ENCODE measurements at regions not wholly inside any gene's neighbourhood (a gene's known extent, or its start where the extent isn't known, plus 50 kb on each side); places are given as distances from the start of the nearest gene placed in this dataset.
"Not testable (repeated sequence)": the region's sequence is repeated elsewhere in the genome, so short reads cannot be mapped to it uniquely, and the experiment has no call there.

DNA sequence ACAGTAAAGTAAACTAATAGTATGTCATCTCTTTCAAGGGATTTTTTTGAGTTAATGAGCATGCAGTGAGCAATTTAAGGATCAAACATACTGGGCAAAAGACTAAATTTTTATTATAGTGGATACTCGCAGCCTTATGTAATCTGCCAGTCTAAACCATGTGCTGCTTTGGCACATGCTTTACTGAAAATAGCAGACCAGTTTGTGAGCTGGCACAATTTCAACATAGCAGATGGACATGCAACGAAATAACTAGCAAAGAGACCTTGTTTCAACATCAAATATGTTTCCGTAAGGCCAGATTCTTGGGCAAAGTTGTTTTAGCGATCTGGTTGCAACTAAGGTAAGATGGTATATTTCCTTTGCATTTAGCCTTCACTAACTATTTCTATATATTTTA, 807.3 kb downstream of the NR4A2 start:
- DNase-seq (ENCODE audit: low read depth) = no peak

DNA sequence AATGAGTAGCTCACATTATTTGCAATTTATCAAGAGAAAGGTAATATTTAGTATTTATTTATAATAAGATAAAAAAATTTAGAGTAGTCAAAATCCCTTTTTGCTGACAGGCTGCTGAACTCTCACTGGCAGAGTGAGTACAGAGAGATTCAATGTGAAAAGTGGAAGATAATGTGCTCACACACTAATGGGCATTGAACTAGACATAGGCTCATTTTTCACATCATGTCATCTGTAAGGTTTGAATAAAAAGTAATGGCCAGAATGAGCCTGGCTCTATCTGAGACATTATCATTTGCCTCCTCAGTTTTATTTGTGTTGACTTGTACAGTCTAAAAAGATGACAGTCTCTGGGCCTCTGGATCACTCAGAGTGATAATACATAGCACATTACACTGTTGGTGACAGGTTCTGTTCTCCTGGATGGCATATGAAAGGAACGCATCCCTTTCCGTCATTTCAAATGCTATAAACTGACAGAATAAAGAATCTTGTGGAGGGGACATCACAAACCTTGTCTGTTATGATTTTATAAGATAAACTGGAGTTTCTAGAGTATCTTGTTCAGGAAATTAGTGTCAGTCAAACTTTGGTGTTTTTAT, 812.9 kb downstream of the NR4A2 start:
- no peak for DNase-seq (ENCODE audit: low read depth)

DNA sequence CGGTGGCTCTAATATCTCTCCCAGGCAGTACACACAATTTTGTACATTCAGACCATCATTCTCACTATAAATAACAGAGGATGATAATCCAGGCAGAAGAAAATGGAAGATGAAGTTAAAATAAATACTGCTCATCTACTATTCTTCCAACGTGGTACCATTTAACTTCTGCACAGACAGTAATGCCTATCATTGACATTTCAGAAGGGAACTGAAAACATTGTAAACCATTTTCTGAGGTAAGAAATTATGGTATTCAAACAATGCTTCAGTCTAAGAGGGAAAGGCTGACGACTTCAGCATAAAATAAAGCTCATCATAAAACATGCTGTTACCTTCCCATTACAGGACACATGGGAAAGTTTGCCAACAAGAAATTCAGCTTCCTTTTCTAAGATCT, 814.4 kb downstream of the NR4A2 start:
- no peak for DNase-seq (ENCODE audit: low read depth)

DNA sequence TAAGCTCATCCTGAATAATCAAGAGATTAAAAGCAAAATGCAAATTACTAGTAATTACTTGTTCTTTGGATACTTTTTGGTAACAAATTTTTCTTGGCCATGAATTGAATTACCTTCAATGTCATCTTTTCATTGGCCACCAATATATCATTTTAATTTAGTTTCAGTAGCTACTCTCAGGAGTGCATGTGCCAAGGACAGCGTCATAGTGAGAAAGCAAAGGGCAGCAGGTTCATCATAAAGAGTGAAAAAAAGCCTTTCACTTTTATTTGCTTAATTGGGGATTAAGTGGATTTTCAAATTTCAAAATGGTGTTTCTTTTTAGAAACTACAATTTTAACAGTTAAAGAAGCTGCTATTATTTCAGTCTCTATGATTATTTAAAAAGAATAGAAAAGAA, 815.2 kb downstream of the NR4A2 start:
- DNase-seq (ENCODE audit: low read depth) = no peak

DNA sequence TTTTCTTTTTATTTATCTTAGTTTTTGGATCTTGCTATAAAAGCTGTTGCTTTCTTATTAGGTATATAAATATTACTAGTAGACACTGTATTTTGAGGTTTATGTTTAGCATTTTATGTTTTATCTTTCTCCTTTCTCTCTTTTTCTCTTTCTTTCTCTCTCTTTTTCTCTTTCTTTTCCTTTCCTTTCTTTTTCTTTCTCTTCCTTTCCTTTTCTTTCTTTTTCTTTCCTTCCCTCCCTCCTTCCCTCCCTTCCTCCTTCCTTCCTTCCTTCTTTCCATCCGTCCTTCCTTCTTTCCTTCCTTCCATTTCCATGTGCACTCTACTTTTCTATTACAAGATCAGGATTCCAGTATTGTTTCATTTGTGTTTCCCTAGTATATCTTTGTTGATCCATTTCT, 814.8 kb downstream of the KCNJ3 start:
- DNase-seq (ENCODE audit: low read depth) = no peak

DNA sequence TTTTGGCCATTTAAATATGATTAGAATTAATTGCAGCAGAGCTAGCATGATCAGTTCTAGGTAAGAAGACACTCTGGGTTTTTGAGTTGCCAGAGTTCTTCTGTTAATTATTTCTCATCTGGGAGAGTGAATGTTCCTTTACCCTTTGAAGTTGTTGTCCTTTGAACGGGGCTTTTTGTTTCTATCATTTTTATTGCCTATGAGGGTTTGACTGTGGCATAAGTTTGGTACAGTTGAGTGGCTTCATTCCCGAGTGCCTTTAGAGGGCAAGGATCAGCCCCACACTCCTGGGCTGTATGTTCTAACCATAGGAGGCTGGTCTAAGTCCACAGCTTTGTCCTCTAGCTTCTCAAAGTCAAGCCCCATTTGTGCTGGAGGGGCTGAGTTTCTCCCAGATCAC, 804.3 kb downstream of the KCNJ3 start:
- DNase-seq (ENCODE audit: low read depth) = no peak

DNA sequence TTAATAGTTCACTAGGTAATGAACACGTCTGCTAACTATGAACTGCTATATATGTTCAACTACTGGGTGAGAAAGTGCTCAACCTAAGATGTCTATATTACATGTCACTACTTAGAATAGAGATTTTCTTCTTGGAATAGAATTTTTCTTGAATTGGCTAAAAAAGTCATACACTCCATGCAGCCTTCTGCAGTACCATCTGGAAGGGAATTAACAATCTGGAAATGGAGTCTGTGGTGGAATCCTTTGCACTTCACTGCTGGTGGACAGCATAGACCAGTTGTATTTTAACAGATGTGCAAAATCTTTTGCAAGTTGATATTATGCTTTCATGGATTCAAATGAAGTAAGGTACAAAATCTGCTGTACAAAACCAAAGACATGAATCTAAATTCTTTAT, 799.6 kb downstream of the KCNJ3 start:
- DNase-seq (ENCODE audit: low read depth) = no peak

DNA sequence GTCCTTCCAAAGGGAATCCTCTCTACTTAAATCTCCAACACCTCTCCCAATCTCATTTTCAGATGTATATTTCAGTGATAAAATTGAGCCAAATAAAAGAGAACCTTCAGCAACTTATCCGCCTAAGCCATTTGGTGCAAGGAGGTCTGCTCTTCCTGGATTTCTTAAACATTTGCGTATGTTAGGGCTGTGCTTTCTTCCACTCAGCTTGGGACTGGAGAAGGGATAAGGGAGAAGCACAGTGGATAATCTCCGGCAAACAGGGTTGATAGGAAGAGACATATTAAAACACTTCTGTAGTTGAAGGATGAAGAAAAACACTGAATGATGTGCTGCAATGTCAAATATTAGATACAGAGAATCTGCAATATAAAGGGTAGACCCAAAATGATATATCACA, 796.2 kb downstream of the KCNJ3 start:
- no peak for DNase-seq (ENCODE audit: low read depth)

DNA sequence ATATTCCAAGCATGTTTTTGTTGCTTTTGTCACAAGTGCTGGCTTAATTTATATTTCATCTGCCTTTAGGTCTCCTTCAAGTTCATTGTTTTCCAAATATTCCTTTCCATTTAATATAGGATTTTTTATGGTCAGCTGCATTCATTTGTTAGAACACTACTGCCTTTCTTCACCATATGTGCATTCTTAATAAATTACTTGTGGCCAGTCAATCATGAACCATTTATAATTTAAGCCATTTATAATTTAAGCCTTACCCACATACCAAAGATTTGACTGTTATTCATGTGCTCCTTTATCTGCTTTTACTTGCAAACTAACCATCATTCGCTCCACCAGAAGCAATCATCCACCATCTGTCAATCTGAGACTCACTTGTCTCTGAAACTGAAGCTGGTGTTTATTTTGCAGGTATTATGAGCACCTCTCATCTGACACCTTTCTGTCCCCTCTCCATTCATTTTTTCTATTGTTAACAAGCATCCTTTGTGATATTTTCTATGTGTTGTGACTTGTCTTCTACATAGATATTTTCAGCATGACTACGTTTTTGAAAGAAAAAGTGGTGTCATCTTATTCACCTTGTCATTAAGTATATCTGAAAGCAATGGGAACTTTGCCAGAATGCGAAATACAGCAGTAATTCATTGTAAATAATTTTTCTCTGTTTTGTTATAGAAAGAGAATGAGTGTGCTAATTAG, 786.8 kb downstream of the KCNJ3 start:
- no peak for DNase-seq (ENCODE audit: low read depth)

DNA sequence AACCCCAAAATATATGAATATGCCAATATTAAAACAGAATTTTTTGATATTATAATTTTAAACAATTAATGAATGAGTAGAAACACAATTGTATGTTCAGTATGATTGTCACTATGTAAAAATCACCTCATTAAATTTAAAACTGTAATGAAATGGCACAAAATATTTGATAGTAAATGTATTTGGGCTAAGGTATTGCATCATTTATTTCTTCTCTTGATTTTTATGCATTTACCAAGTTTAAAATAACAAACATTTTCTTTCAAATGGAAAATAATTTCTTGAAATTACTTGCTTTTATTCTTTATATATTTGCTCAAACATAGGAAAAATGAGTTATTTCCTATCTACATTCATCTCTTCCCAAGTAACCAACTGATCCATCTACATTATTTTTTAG, 782.6 kb downstream of the KCNJ3 start:
- no peak for DNase-seq (ENCODE audit: low read depth)

DNA sequence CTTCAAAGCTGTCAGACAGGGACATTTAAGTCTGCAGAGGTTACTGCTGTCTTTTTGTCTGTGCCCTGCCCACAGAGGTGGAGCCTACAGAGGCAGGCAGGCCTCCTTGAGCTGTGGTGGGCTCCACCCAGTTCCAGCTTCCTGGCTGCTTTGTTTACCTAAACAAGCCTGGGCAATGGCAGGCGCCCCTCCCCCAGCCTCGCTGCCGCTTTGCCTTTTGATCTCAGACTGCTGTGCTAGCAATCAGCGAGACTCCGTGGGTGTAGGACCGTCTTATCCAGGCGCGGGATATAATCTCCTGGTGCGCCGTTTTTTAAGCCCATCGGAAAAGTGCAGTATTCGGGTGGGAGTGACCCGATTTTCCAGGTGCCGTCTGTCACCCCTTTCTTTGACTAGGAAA, 773.5 kb downstream of the KCNJ3 start:
- not testable (repeated sequence) for DNase-seq (ENCODE audit: low read depth)

DNA sequence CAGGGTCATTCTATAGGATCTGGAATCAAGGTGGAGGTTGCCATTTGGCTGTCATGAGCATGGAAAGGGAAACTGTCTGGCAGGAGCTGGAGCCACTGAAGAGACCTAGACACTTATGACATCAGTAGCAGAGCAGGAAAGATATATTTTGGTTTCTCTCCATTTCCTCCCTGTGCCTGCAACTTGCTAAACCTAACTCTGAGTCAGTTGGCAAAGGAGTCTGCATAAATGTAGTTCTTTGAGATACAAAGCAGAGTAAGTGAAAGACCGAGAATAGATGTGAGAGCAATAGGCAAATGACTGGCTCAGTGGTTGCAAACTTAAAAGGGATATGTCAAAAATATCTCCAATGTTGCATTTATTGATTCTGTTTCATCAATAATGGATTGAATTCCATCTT, 757.7 kb downstream of the KCNJ3 start:
- no peak for DNase-seq (ENCODE audit: low read depth)

DNA sequence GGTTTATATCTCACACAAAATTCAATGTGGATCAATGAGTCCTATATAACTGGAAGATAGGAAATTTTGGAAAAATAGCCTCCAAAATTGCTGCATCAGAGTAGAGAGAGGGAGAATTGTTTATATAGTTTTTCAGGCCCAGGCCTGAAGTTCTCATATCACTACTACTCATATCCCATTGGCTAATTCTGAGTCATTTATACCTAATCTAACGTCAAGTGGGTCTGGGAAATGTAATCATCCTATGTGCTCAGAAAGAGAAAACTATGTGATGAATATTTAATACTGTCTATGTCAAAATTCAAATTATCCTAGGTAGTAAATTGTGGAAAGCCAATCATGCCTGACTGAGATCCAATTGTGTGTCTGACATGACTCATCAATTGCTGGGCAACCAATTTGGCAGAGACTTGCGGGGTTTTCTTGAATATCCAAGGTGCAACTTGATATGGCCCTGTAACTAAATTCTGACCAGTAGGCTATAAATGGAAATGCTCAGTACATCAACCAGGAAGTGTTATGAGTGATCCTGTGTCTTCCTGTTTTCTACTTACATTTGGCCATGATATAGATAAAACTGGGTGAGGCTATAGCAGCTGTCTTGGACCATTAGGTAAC, 744.4 kb downstream of the KCNJ3 start:
- DNase-seq (ENCODE audit: low read depth) = peak; percentile 7

DNA sequence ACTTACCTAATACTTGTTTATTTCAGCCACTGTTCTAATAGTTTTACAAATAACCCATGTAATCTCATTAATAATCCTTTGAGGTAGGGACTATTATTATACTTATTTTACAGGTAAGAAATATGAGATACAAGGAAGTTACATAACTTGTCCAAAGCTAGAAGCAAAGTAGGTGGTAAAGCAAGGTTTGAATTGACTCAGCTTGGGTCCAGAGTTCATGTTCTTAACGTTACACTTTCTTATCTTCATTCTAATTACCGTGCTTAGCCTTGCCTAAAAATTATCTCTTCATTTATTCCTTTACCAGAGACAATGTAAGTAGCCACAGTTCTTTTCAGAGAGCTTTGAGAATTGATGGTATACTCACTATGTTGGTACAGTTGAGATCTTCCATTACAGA, 743.6 kb downstream of the KCNJ3 start:
- DNase-seq (ENCODE audit: low read depth) = no peak

DNA sequence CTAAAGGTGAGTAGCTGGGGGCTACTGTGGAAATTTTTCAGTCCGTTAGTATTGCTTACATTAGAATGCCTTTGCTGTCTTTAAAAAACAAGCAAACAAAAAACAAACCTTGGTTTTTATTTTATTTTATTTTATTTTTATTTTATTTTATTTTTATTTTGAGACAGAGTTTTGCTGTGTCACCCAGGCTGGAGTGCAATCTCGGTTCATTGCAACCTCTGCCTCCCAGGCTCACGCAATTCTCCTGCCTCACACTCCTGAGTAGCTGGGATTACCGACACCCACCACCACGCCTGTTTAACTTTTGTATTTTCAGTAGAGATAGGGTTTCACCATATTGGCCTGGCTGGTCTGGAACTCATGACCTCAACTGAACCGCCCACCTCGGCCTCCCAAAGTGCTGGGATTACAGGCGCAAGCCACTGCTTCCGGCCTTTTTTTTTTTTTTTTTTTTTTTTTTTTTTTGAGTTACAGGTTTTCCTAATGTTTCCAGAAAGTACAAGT, 732.6 kb downstream of the KCNJ3 start:
- DNase-seq (ENCODE audit: low read depth) = no peak

DNA sequence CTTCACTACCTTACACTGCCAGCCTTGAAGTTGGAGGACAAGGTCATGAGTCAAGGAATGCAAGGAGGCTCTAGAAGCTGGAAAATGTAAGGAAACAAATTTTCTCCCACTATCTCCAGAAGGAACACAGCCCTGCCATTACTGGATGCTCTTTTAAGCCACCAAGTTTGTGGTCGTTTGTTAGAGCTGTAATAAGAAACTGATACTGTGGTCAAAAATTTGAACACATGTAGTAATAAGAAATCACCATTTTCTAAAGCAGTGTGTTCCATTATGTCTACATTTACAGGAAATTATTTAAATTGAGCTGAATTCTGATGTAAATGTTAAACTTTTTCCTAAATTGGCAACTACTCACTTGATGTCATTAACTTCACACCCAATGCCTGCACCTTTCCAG, 729.0 kb downstream of the KCNJ3 start:
- no peak for DNase-seq (ENCODE audit: low read depth)

DNA sequence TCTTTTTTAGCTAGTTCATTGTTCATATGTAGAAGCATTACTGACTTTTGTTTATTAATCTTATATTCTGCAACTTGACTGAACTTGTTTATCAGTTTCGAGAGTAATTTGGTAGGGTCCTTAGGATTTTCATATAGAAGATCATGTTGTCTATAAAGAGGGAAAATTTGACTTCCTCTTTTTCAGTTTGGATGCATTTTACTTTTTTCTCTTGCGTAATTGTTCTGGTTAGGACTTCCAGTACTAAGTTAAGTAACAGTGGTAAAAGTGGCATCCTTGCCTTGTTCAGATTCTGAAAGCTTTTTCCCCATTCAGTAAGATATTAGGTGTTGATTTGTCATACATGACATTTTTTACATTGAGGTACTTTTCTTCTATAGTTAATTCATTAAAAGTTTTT, 726.0 kb downstream of the KCNJ3 start:
- DNase-seq (ENCODE audit: low read depth) = no peak

DNA sequence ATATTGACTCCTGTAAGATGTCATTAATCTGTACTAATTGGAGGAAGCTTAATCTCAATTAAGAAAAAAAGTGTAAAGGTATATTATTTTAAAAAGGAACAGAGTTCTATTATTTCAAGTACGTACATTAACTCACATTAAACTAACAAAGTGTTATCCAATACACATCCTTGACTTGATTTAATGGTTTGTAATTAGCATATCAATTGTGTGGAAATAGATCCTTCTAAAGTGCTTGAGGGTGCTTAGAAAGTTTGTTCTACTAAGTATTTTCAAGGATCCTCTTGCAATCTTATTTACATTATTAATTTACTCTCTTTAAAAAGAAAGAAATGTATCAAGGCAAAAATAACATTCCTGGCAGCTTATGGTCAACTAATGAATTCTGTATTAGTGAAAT, 720.3 kb downstream of the KCNJ3 start:
- no peak for DNase-seq (ENCODE audit: low read depth)

DNA sequence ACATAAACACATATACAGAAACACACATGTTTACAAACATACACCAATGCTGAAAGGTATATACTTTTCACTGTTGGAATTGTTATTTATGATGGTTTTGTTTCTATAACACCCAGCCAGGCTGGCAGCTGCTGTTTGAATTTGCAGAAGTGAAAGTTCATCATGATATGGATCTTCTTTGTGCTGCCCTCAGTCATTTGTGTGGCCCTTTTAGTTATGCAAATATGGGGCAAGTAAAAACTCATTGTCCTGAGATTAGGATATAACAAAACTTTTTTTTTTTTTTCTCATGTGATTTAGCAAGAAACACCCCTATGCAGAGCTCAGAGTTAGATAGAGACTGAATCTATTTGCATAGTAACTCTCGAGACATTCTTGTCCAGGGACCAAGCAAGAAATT, 714.1 kb downstream of the KCNJ3 start:
- DNase-seq (ENCODE audit: low read depth) = no peak

DNA sequence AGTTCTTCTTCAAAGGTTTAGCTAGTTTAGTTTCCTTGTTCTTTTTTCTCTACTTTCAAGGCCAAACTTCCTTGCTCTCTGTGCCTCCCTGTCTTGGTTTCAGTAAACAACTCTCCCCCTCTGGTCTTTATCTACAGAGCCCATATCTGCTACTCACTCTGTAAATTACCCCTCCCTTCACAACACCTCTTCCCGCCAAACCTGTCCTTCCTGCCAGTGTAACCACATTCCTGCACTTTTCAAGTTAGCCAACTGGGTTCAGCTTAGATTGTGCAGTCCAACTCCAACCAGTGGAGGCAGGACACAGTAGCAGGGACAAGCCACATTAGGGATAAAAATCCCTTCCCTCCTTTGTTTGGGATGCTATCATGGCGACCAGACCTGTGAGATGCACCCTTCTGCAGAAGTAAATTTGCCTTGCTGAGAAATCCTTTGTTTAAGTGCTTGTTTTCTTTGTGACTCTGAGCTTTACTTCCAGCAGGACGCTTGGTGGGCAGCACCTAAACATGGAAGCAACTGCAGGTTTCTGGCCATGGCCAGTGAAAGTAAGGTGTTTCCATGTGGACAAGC, 706.0 kb downstream of the KCNJ3 start:
- no peak for DNase-seq (ENCODE audit: low read depth)

DNA sequence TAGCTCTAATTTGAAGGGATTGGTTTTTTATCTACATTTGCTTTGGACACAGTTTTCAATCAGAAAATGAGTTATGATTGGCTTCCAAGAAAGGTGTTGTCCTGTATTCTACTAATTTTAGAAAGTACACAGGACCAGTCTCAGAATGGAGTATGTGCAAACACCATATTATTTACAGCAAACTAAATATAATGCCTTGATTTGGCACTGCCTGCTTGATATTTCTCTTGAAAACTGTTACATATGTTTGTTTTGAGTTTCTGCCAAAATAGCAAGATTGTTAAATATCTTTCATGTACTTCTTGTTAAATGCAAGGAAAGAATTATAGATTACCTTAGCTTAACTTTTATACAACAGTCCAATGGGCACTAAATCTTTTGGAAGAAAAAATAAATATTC, 694.9 kb downstream of the KCNJ3 start:
- no peak for DNase-seq (ENCODE audit: low read depth)

DNA sequence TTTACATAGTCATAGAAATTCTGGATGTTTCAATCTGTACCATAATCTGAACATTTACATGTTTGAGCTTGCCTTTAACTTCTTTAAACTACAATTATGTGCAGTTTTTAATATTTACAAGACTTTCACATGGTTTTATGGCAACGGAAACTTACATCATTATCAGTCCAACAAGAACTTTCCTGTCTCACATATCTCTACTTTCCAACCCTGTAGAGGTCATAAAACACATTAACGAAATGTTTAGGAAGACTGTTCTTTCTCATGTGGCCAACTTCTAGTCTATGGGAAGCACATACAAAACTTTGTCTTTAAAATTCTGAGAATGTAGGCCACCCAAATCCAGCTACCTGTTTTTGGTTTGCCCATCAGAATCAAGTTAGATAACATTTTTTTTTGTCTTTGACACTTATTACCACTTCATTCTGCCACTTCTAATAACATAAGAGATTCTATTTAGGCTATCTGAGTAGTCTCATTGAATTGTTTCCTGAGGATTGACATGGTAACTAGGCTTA, 693.2 kb downstream of the KCNJ3 start:
- no peak for DNase-seq (ENCODE audit: low read depth)

DNA sequence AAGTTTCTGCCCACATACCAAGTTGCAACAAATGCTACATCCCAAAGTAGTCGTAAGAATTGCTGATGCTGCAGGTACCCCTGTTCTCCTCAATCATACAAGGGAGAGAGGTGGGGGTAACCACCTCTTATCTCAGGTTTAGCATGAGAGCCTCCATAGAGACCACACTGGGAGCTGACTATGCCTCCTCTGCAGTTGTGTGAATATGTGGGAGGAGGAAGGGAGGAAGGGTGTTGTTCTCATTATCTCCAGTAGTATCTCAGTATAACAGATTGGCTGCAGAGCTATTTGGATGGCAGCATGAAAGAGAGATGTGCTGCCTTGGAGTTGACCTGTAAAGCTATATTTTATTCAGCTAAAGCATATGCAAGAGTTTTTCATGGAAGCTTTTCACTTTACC, 690.7 kb downstream of the KCNJ3 start:
- DNase-seq (ENCODE audit: low read depth) = no peak

Measured in stromal cell of bone marrow (primary cell).